ENCODE measurements at regions not wholly inside any gene's neighbourhood (a gene's known extent, or its start where the extent isn't known, plus 50 kb on each side); places are given as distances from the start of the nearest gene placed in this dataset.

GRCh38 chr4:37759833-37760232, 66.7 kb upstream of the PGM2 start:
- no peak for TF ChIP-seq CTCF (IDR thresholded peaks at IDR 0.05)
- no peaks in the 10 kb centered on the region for H3K9me3 Mint-ChIP-seq
- intact Hi-C loops (cut with micrococcal nuclease): loop anchor here (5.0 kb wide), 1 partner anchor 73 kb away; the partner anchor contains the start of gene RELL1 (in 2 of the 2)
- Histone ChIP-seq H3K4me2 (replicated peaks; ENCODE audit: extremely low read depth, low read length, poor library complexity, severe bottlenecking) (no peak overlapping the region), H3K27me3 (ENCODE audit: control insufficient read depth in 2 of 2, insufficient read depth in 2 of 2, low read length in 2 of 2) (no peaks in the 10 kb centered on the region), H3K9ac (ENCODE audit: insufficient read depth, low read length, poor library complexity, severe bottlenecking) (no peak overlapping the region), H4K20me1 (ENCODE audit: insufficient read depth, low read length) (no peaks in the 10 kb centered on the region), H3K27ac (ENCODE audit: low read depth in 1 of 2, low read length in 2 of 2) (peak overlapping the region; percentile 86 to 92), H3K36me3 (replicated peaks in 1 of 2; ENCODE audit: control insufficient read depth in 1 of 2, insufficient read depth in 2 of 2, low read length in 2 of 2) (no peaks in the 10 kb centered on the region), H2AFZ (ENCODE audit: insufficient read depth, low read depth, low read length, poor library complexity, severe bottlenecking) (peak overlapping the region; percentile 17), H3K79me2 (ENCODE audit: insufficient read depth, low read length) (no peaks in the 10 kb centered on the region), H3K4me3 (replicated peaks in 1 of 3; ENCODE audit: low read depth in 2 of 3, low read length in 3 of 3) (no peak overlapping the region), H3K9me3 (replicated peaks in 1 of 2; ENCODE audit: control insufficient read depth in 1 of 2, insufficient read depth in 1 of 2, low read length in 2 of 2) (no peaks in the 10 kb centered on the region), H3K4me1 (ENCODE audit: control insufficient read depth in 1 of 2, insufficient read depth in 2 of 2, low read length in 2 of 2) (peaks cover 83 to 87% of the 10 kb centered on the region in 2 donors)
- H3K36me3 Mint-ChIP-seq: peaks cover 0 to 10% of the 10 kb centered on the region in 2 donors
- no peak overlapping the region for H3K4me3 Mint-ChIP-seq
- no peak for DNase-seq
- peak overlapping the region; percentile 69 to 96 (median 82) for H3K27ac Mint-ChIP-seq
- H3K27me3 Mint-ChIP-seq (ENCODE audit: low read depth in 3 of 3): no peaks in the 10 kb centered on the region
- H3K4me1 Mint-ChIP-seq: peaks cover 74% of the 10 kb centered on the region
- WGBS (ENCODE audit: insufficient coverage): 83% methylated on average over 1 of the region's 1 CpG

DNA sequence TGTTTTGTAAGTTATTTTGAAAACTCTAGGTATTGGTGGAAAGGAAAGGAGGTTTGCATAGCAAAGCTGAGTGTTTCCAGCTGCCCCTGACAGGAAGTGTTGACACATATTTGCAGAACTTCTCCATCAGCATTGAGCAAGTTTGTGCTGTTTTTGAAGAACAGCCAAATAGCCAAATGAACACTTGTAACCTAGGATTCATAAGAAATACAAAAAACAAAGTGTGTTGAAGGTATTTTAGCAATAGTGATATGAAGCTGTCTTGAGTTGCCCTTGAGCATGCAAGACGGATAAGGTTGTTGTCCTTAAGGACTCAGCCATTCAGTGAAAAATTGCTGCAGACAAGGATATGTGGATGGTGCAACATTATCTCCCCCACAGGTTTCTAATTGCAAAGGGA, 68.3 kb upstream of the PGM2 start:
- Histone ChIP-seq H3K36me3 (replicated peaks in 1 of 2; ENCODE audit: control insufficient read depth in 1 of 2, insufficient read depth in 2 of 2, low read length in 2 of 2) (no peaks in the 10 kb centered on the region), H3K27ac (ENCODE audit: low read depth in 1 of 2, low read length in 2 of 2) (peak overlapping the region; percentile 86 to 92), H3K4me2 (replicated peaks; ENCODE audit: extremely low read depth, low read length, poor library complexity, severe bottlenecking) (peak overlapping the region; percentile 63), H3K9ac (ENCODE audit: insufficient read depth, low read length, poor library complexity, severe bottlenecking) (peak overlapping the region; percentile 61), H2AFZ (ENCODE audit: insufficient read depth, low read depth, low read length, poor library complexity, severe bottlenecking) (no peak overlapping the region), H3K27me3 (ENCODE audit: control insufficient read depth in 2 of 2, insufficient read depth in 2 of 2, low read length in 2 of 2) (no peaks in the 10 kb centered on the region), H3K79me2 (ENCODE audit: insufficient read depth, low read length) (no peaks in the 10 kb centered on the region), H3K9me3 (replicated peaks in 1 of 2; ENCODE audit: control insufficient read depth in 1 of 2, insufficient read depth in 1 of 2, low read length in 2 of 2) (no peaks in the 10 kb centered on the region), H4K20me1 (ENCODE audit: insufficient read depth, low read length) (no peaks in the 10 kb centered on the region), H3K4me1 (ENCODE audit: control insufficient read depth in 1 of 2, insufficient read depth in 2 of 2, low read length in 2 of 2) (peaks cover 98 to 100% of the 10 kb centered on the region in 2 donors), H3K4me3 (replicated peaks in 1 of 3; ENCODE audit: low read depth in 2 of 3, low read length in 3 of 3) (peak overlapping the region in 2 of 3 experiments; percentile 20 to 48)
- Mint-ChIP-seq H3K36me3 (peaks cover 0 to 10% of the 10 kb centered on the region in 2 donors), H3K4me1 (peaks cover 90% of the 10 kb centered on the region), H3K9me3 (no peaks in the 10 kb centered on the region), H3K4me3 (peak overlapping the region; percentile 47 to 83), H3K27me3 (ENCODE audit: low read depth in 3 of 3) (no peaks in the 10 kb centered on the region), H3K27ac (peak overlapping the region; percentile 95 to 99 (median 97))
- intact Hi-C loops (cut with micrococcal nuclease): loop anchor here (5.0 kb wide), 1 partner anchor 71 kb away; the partner anchor contains the start of gene RELL1 (in 2 of the 2)
- TF ChIP-seq CTCF (IDR thresholded peaks at IDR 0.05): no peak
- WGBS (ENCODE audit: insufficient coverage): no CpG with 5 or more reads among the region's 1 CpG
- DNase-seq: peak; percentile 86 to 94 (median 90)

Measured in CD14-positive monocyte (primary cell).